ENCODE measurements at regions not wholly inside any gene's neighbourhood (a gene's known extent, or its start where the extent isn't known, plus 50 kb on each side); places are given as distances from the start of the nearest gene placed in this dataset.

DNA sequence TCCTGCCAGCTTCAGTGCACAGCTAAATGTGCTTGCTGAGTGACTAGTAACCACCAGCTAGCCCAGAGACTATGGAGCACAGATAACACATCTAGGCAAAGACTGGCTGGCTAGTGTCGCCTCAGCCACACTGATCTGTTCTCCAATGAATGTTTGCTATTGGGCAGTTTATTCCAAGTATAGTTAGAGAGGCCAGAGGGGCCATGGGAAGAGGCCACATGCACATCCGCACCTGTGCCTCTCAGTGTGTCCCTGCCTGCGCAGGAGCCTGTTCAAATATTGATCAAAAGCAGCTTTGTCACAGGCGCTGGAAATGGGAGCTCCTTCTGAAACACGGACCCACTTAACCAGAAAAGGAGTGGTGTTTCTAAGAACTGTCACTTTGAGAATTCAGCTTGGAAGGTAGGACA is 51.3 kb upstream of the ATP1A1 start:
- DNase-seq (ENCODE audit: low read depth in 4 of 4, low spot score in 3 of 4): no peak

DNA sequence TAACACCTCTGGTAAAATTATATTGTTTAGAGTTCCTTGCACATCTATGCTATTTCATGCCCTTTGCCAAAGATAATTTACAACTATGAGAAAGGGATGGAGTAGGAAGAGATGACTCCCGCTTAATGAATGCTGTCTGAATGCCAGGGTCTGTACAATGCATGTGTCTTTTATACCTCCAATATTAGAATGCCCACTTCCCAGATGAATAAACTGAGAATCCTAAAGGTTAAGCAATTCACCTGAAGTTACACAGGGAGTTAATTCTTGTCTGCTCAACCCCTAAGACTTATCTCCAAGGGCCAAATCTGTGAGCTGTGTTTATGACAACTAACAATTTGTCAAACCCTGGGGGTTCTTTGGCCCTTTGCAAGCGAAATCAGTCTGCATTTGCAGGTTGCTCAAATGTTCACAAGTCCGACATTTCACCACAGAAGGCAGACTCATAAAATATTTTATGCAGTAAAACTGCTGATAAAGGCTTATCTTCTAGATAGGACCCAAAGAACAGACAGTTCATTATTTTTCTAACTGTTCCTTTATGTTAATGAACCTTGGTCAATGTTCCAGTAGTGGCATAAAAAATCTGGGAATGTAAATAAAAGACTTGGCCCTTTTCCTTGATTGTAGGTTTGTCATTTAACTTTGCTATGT is 50.2 kb upstream of the ATP1A1 start:
- no peak for DNase-seq (ENCODE audit: low read depth in 4 of 4, low spot score in 3 of 4)

Measured in right renal pelvis (tissue), 4 donors.